T47D (cell line): ENCODE measurements at regions not wholly inside any gene's neighbourhood (a gene's known extent, or its start where the extent isn't known, plus 50 kb on each side); places are given as distances from the start of the nearest gene placed in this dataset.

ENCODE experiments used
- DNase-seq, 2 experiments: peaks; one replicate each; pipeline versions ENCODE4 v3.0.0 to v3.0.0-alpha.2; 2011 to 2012; ENCODE audit warnings: low read depth in 1 of 2, low spot score in 1 of 2
- JUND ChIP-seq: IDR thresholded peaks from 2 replicates; pipeline ENCODE4 v1.6.1; 2012; ENCODE audit warnings: low read depth
- in situ Hi-C: cut with HindIII; loops from 2 replicates; pipeline ENCODE4 v1.10.0; 2016; ENCODE audit warnings: low sequenced_read_pairs, low pct_unique_long_range_greater_than_20kb

DNA sequence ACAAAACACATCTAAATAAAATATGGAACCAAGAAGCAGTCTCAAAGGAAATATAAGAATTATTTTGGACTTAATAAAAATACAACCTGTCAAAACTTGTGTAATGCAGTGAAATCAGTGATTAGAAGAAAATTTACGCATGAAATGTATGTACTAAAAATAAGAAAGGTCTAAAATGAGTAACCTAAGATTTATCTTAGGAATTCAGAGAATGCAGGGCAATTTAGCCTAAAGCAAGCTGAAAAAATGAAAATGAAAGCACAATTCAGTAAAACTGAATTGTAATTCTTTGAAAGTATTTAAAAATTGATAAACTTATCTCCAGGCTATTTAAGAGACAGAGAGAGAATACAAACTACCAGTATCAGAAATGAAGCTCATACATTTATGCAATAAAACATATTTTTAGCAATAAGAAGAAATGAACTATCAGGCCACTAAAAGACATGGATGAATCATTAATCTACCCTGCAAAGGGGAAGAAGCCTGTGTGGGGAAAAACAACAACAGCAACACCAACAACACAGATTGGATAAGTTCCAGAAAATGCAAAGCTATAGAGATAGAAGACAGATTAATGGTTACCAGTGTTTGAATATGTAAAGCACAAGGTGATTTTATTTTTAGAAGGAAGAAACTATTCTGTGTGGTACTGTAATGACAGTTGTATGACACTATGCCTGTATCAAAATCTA lies 442.0 kb upstream of the ADGRL3 start:
- in situ Hi-C loops: no loop called here
- no peak for DNase-seq
- TF ChIP-seq JUND: no peak

- TF ChIP-seq JUND: no peak
- in situ Hi-C loops: no loop called here
- DNase-seq: no peak
Measured at GRCh38 chr4:60759518-60760245, 440.4 kb upstream of the ADGRL3 start.

DNA sequence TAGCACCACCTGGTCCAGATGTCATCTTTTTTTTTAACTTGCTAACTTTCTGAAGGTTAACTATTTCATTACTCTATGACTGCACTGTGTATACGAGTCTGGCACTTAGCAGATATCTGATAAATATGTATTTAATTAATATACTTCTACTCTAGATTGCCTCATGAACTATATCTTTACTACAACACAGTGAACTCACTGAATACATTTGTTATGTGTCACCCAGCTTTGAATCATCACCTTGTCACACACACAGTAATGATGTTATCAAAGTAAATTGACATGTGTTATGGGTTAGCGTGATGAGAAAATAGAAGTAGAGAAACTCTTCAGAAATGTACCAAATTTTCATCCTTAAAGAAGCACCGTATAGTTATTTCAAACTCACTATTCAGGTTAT lies 419.3 kb upstream of the ADGRL3 start:
- DNase-seq: no peak
- no peak for TF ChIP-seq JUND
- in situ Hi-C loops: no loop called here

DNA sequence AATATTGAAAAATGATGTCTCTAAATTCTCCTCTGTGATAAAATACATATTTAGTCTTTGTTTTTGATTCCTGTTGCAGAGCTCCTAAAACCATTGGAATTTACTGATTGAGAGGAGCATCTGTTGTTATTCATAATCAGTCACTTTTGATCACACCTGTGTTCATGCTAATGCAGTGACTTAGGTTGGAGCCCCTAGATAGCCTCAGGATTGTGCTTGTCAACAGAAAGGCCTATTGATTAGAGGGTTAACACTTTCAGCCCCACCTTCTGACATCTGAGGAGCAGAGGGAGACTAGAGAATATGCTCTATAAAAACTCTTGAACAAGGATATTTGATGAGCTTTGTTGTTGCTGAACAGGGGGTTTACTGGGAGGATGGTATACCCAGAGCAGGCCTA lies 409.5 kb upstream of the ADGRL3 start:
- TF ChIP-seq JUND: no peak
- DNase-seq: no peak
- in situ Hi-C loops: no loop called here

DNA sequence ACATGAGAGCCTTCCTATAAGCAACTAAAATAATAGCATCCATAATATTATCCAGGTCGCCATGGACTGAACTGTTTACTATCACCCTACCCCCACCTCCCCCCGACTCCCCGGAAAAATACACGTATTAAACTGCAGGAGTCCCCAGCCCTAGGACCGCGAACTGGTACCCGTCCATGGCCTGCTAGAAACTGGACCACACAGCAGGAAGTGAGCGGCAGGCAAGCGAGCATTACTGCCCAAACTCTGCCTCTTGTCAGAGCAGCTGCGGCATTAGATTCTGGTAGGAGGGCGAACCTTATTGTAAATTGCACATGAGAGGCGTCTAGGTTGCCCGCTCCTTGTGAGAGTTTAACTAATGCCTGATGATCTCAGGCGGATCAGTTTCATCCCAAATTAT lies 405.8 kb upstream of the ADGRL3 start:
- no peak for DNase-seq
- no peak for TF ChIP-seq JUND
- in situ Hi-C loops: no loop called here

DNA sequence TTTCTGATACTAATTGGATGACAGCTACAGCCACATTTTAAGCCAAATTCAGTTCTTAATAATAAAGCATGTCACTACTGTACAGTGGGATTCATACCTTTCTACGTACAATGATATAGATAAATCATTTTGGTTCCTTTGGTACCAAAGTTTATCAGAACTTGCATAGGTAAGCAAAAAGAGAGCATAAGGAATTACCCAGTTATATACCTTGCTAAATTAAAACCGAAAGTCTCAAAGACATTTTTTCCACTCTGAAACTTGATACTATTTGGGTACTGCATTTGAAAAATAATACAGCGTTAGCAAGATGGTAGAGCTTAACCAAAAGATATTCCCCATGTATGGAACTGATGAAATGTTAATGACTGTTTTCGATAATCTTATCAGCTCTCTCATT lies 400.9 kb upstream of the ADGRL3 start:
- TF ChIP-seq JUND: no peak
- DNase-seq: no peak
- in situ Hi-C loops: no loop called here

DNA sequence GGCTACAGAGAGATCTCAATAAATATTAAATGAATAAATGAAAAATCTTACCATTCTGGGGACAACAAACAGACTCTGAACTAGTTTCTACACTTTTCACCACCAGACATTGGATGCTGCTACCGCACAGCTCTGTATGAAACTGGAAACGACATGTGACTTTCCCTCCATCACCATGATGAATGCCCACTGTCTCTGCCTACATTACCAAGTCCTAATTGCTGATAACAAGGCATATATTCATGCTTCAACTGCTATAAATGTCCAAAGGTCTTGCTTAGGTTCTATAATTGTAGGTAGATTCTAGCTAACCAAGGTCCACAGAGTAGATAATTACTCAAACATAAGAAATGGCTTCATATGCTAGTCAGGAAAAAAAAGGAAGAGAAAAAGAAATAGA lies 399.4 kb upstream of the ADGRL3 start:
- no peak for DNase-seq
- TF ChIP-seq JUND: no peak
- in situ Hi-C loops: no loop called here

- in situ Hi-C loops: no loop called here
- TF ChIP-seq JUND: no peak
- DNase-seq: peak in 1 of 2 experiments; percentile 48
Measured at GRCh38 chr4:60805500-60806313, 394.4 kb upstream of the ADGRL3 start.

- no peak for TF ChIP-seq JUND
- DNase-seq: no peak
- in situ Hi-C loops: no loop called here
Measured at GRCh38 chr4:60808726-60809485, 391.2 kb upstream of the ADGRL3 start.

- in situ Hi-C loops: no loop called here
- no peak for DNase-seq
- TF ChIP-seq JUND: no peak
Measured at GRCh38 chr4:60809486-60809800, 390.7 kb upstream of the ADGRL3 start.

- no peak for DNase-seq
- no peak for TF ChIP-seq JUND
- in situ Hi-C loops: no loop called here
Measured at GRCh38 chr4:60812811-60813210, 387.3 kb upstream of the ADGRL3 start.

GRCh38 chr4:60814549-60814948 lies 385.6 kb upstream of the ADGRL3 start:
- peak in 1 of 2 experiments; percentile 14 for DNase-seq
- in situ Hi-C loops: no loop called here
- TF ChIP-seq JUND: no peak
